Activated CD4-positive, CD25-positive, alpha-beta regulatory T cell treated with anti-CD3 and anti-CD28 coated beads, Interleukin-2, amount 50 U/mL, for 24 hours (primary cell): ENCODE measurements at regions not wholly inside any gene's neighbourhood (a gene's known extent, or its start where the extent isn't known, plus 50 kb on each side); places are given as distances from the start of the nearest gene placed in this dataset.
"Not testable (repeated sequence)": the region's sequence is repeated elsewhere in the genome, so short reads cannot be mapped to it uniquely, and the experiment has no call there.

Experiments used
- ATAC-seq, 2 donors: fragments of 150-1000 bp; cut with Tn5 transposase; one replicate each; pipeline ENCODE4 v1.10.0; 2021; ENCODE audit warnings: mild to moderate bottlenecking in 1 of 2, moderate library complexity in 1 of 2

- ATAC-seq, result no peak
Measured at GRCh38 chr2:63696496-63696895, 107.7 kb downstream of the MDH1 start.

GRCh38 chr2:63697160-63697559, 108.4 kb downstream of the MDH1 start:
- ATAC-seq, result no peak

GRCh38 chr2:63698786-63699548, 110.2 kb downstream of the MDH1 start:
- ATAC-seq, result peak; percentile 58 to 80

- no peak for ATAC-seq
Measured at GRCh38 chr2:63699549-63699839, 110.7 kb downstream of the MDH1 start.

- no peak for ATAC-seq
Measured at GRCh38 chr2:63700271-63700670, 111.5 kb downstream of the MDH1 start.

- ATAC-seq, result no peak
Measured at GRCh38 chr2:63701406-63701805, 112.6 kb downstream of the MDH1 start.

GRCh38 chr2:63706084-63706483, 117.3 kb downstream of the MDH1 start:
- not testable (repeated sequence) for ATAC-seq

GRCh38 chr2:63710732-63711131, 122.0 kb downstream of the MDH1 start:
- ATAC-seq, result no peak

- no peak for ATAC-seq
Measured at GRCh38 chr2:63712748-63713147, 124.0 kb downstream of the MDH1 start.

- no peak for ATAC-seq
Measured at GRCh38 chr2:63716146-63716545, 125.5 kb upstream of the UGP2 start.

GRCh38 chr2:63719052-63719451, 122.6 kb upstream of the UGP2 start:
- no peak for ATAC-seq

GRCh38 chr2:63721082-63721424, 120.6 kb upstream of the UGP2 start:
- no peak for ATAC-seq

GRCh38 chr2:63722284-63722683, 119.4 kb upstream of the UGP2 start:
- ATAC-seq, result not testable (repeated sequence)

- no peak for ATAC-seq
Measured at GRCh38 chr2:63723709-63724108, 118.0 kb upstream of the UGP2 start.

- ATAC-seq, result not testable (repeated sequence)
Measured at GRCh38 chr2:63725212-63725611, 116.5 kb upstream of the UGP2 start.

GRCh38 chr2:63729362-63729761, 112.3 kb upstream of the UGP2 start:
- no peak for ATAC-seq

- ATAC-seq, result no peak
Measured at GRCh38 chr2:63729831-63730230, 111.9 kb upstream of the UGP2 start.

- ATAC-seq, result no peak
Measured at GRCh38 chr2:63734510-63734909, 107.2 kb upstream of the UGP2 start.

- ATAC-seq, result no peak
Measured at GRCh38 chr2:63735263-63735662, 106.4 kb upstream of the UGP2 start.

GRCh38 chr2:63735931-63736330, 105.8 kb upstream of the UGP2 start:
- no peak for ATAC-seq

GRCh38 chr2:63736354-63736753, 105.3 kb upstream of the UGP2 start:
- no peak for ATAC-seq

- ATAC-seq, result no peak
Measured at GRCh38 chr2:63737081-63737751, 104.5 kb upstream of the UGP2 start.

- ATAC-seq, result peak; percentile 67 to 88
Measured at GRCh38 chr2:63738019-63738418, 103.7 kb upstream of the UGP2 start.

- ATAC-seq, result not testable (repeated sequence)
Measured at GRCh38 chr2:63739180-63739579, 102.5 kb upstream of the UGP2 start.

GRCh38 chr2:63740020-63740419, 101.7 kb upstream of the UGP2 start:
- no peak for ATAC-seq
